K562 (cell line): ENCODE measurements at regions not wholly inside any gene's neighbourhood (a gene's known extent, or its start where the extent isn't known, plus 50 kb on each side); places are given as distances from the start of the nearest gene placed in this dataset.

Source experiments
- ATAC-seq: fragments of 200-7000 bp; cut with Tn5 transposase; 3 replicates; pipeline ENCODE4 v1.9.1; 2020; ENCODE audit warnings: moderate library complexity
- BruUV-seq: library from RNA; stranded (reverse); fragments of 400-500 nt; replicated peaks from 2 replicates; lab custom pipeline; 2021; lab: Mats Ljungman, UMichigan
- CTCF ChIA-PET: fragments of 300-600 bp; formaldehyde crosslinking; extraction: SDS; loops from one replicate; lab custom pipeline; 2021; ENCODE audit warnings: low intra/inter-chr PET ratio; lab: Yijun Ruan, JAX
- POLR2A ChIA-PET: fragments of 300-600, 350-650 bp; sonication (Branson Sonifier 250); formaldehyde crosslinking; extraction: SDS; loops from one replicate; lab custom pipeline; 2021; ENCODE audit warnings: antibody characterized with exemption, inconsistent platforms; lab: Yijun Ruan, JAX
- DNase-seq, 4 experiments: peaks; one replicate each; pipeline versions ENCODE4 v3.0.0 to v3.0.0-alpha.2; 2011 to 2018; ENCODE audit warnings: low spot score in 3 of 4, mixed read lengths in 3 of 4; ENCODE audit errors: extremely low read depth in 1 of 4
- FAIRE-seq: peaks from 2 replicates; lab custom pipeline; 2011; peaks lifted over from hg19 to GRCh38; lab: Jason Lieb, UNC
- H2AFZ ChIP-seq: 2 replicates; pipeline ENCODE4 v1.6.0; 2011; ENCODE audit warnings: low read depth, low read length, control low read depth, inconsistent platforms
- H3K27ac ChIP-seq: fragments of 200-600 bp; 3 replicates; pipeline ENCODE4 v1.8.0; 2011; ENCODE audit warnings: low read depth, mild to moderate bottlenecking, control low read depth, inconsistent platforms, low read length, moderate library complexity, mixed read lengths; ENCODE audit errors: extremely low read depth
- H3K27me3 ChIP-seq, 2 experiments: fragments of 300-600 bp in 1 of 2; 2 replicates in 1 of 2; 3 replicates in 1 of 2; pipeline versions ENCODE4 v1.6.0 to v1.8.0; 2011; ENCODE audit warnings: inconsistent platforms in 2 of 2, low read length in 2 of 2, mild to moderate bottlenecking in 1 of 2, mixed read lengths in 1 of 2, moderate library complexity in 1 of 2; ENCODE audit not compliant: control insufficient read depth in 2 of 2, insufficient read depth in 2 of 2
- H3K36me3 ChIP-seq: fragments of 300-600 bp; 3 replicates; pipeline ENCODE4 v1.8.0; 2011; ENCODE audit warnings: mild to moderate bottlenecking, low read length, inconsistent platforms; ENCODE audit not compliant: control insufficient read depth, insufficient read depth
- H3K4me1 ChIP-seq, 2 experiments: fragments of 200-600 bp in 1 of 2; replicated peaks in 1 of 2; 2 replicates in 1 of 2; 3 replicates in 1 of 2; pipeline versions ENCODE4 v1.5.1 to v1.8.0; 2011; ENCODE audit warnings: inconsistent platforms in 2 of 2, low read length in 2 of 2, mild to moderate bottlenecking in 1 of 2, mixed read lengths in 1 of 2, moderate library complexity in 1 of 2; ENCODE audit not compliant: control insufficient read depth in 2 of 2, insufficient read depth in 2 of 2
- H3K4me2 ChIP-seq: 2 replicates; pipeline ENCODE4 v1.6.1; 2011; ENCODE audit warnings: low read length, control low read depth, inconsistent platforms, mixed read lengths; ENCODE audit not compliant: insufficient read depth
- H3K4me3 ChIP-seq: fragments of 200-600 bp; sonication (generic), shearing (Covaris generic); 2 replicates; pipeline ENCODE4 v1.5.1; 2016; ENCODE audit warnings: control low read depth, inconsistent platforms
- H3K79me2 ChIP-seq: fragments of 200-600 bp; 3 replicates; pipeline ENCODE4 v1.8.0; 2011; ENCODE audit warnings: low read length, inconsistent platforms; ENCODE audit not compliant: control insufficient read depth, insufficient read depth
- H3K9ac ChIP-seq, 2 experiments: 2 replicates each; pipeline versions ENCODE4 v1.6.0 to v1.6.1; 2011; ENCODE audit warnings: low read depth in 2 of 2, low read length in 2 of 2, control low read depth in 1 of 2, inconsistent platforms in 1 of 2, mild to moderate bottlenecking in 1 of 2, mixed read lengths in 1 of 2; ENCODE audit not compliant: insufficient read depth in 1 of 2
- H3K9me1 ChIP-seq: one replicate; pipeline ENCODE4 v1.6.0; 2011; ENCODE audit warnings: inconsistent platforms, mild to moderate bottlenecking, low read length, moderate library complexity; ENCODE audit not compliant: control insufficient read depth, insufficient read depth
- H3K9me3 ChIP-seq: replicated peaks from 2 replicates; pipeline ENCODE4 v1.5.1; 2011; ENCODE audit warnings: low read depth, low read length, inconsistent platforms; ENCODE audit not compliant: control insufficient read depth, insufficient read depth
- H4K20me1 ChIP-seq: replicated peaks from 2 replicates; pipeline ENCODE4 v1.6.1; 2011; ENCODE audit warnings: low read length, inconsistent platforms, mixed read lengths; ENCODE audit not compliant: control insufficient read depth, insufficient read depth
- MAFF ChIP-seq: IDR thresholded peaks from 2 replicates; pipeline ENCODE4 v1.6.1; 2012; ENCODE audit warnings: low read length, improper control_type of control experiment
- SMARCA4 ChIP-seq: fragments of 450-650 bp; IDR thresholded peaks from 2 replicates; pipeline ENCODE4 v1.6.1; 2016
- XRCC4 ChIP-seq: IDR thresholded peaks from one replicate; pipeline ENCODE4 v1.6.1; 2011; ENCODE audit not compliant: insufficient read depth, insufficient read length; ENCODE audit errors: extremely low read depth
- ZNF121 ChIP-seq: sonication (generic); formaldehyde crosslinking; conservative IDR thresholded peaks from 2 replicates; pipeline ENCODE4 v1.8.0; 2022; ENCODE audit warnings: missing genetic modification reagents
- ZNF175 ChIP-seq: fragments of 200-800 bp; sonication (Bioruptor generic); IDR thresholded peaks from 2 replicates; pipeline ENCODE4 v1.6.1; 2016; ENCODE audit warnings: low read depth, mild to moderate bottlenecking, missing genetic modification characterization, missing compliant biosample characterization
- ZNF512 ChIP-seq: IDR thresholded peaks from 2 replicates; pipeline ENCODE4 v1.6.1; 2016; ENCODE audit warnings: missing genetic modification characterization, missing compliant biosample characterization
- ZSCAN29 ChIP-seq: fragments of 450-650 bp; IDR thresholded peaks from 2 replicates; pipeline ENCODE4 v1.6.1; 2017
- WGBS: fragments of 100-300 bp; shearing (Covaris generic); methylation state at CpG from one replicate; pipeline ENCODE4 v1.1.6; 2016; ENCODE audit warnings: low coverage, mixed read lengths; ENCODE audit not compliant: insufficient coverage; ENCODE audit errors: missing lambda C conversion rate; 5-methylcytosine and 5-hydroxymethylcytosine counted together
- in situ Hi-C: fragments of 300-500 bp; cut with MboI; formaldehyde crosslinking; loops from 4 replicates; pipeline ENCODE4 v1.15.0; 2018; ENCODE audit warnings: inconsistent platforms, mixed read lengths
- intact Hi-C: fragments of 100-400 bp; cut with micrococcal nuclease; formaldehyde crosslinking; loops from 2 replicates; pipeline ENCODE4 v1.14.2; 2022
- TF ChIP-seq, protein P1 (sequence below), 2 experiments: IDR thresholded peaks in 1 of 2; conservative IDR thresholded peaks in 1 of 2; 2 replicates each; pipeline ENCODE4 v1.6.1; 2016; ENCODE audit warnings: low read depth in 2 of 2, mild to moderate bottlenecking in 1 of 2, missing compliant biosample characterization in 1 of 2, missing genetic modification characterization in 1 of 2, moderate library complexity in 1 of 2
- TF ChIP-seq, protein P2 (sequence below): sonication (generic); IDR thresholded peaks from 2 replicates; pipeline ENCODE4 v1.6.1; 2016
- TF ChIP-seq, protein P3 (sequence below): sonication (generic); formaldehyde crosslinking; IDR thresholded peaks from 2 replicates; pipeline ENCODE4 v1.8.0; 2022; ENCODE audit warnings: mild to moderate bottlenecking, missing genetic modification reagents

GRCh38 chr2:226052772-226053416, 653.4 kb downstream of the NYAP2 start:
- ChIA-PET POLR2A (no interaction called here), CTCF (no interaction called here)
- 3% methylated on average over 6 of the region's 6 CpGs for WGBS
- Histone ChIP-seq H2AFZ (no peak overlapping the region), H3K9me3 (no peaks in the 10 kb centered on the region), H3K4me3 (no peak overlapping the region), H3K9me1 (no peaks in the 10 kb centered on the region), H3K4me2 (no peak overlapping the region), H3K9ac (no peak overlapping the region), H3K79me2 (no peaks in the 10 kb centered on the region), H4K20me1 (no peaks in the 10 kb centered on the region), H3K36me3 (no peaks in the 10 kb centered on the region), H3K27me3 (no peaks in the 10 kb centered on the region), H3K27ac (no peak overlapping the region), H3K4me1 (no peaks in the 10 kb centered on the region)
- in situ Hi-C loops = no loop called here
- intact Hi-C loops = no loop called here
- TF ChIP-seq ZNF175 (CRISPR knock-in tag) = no peak
- no peak for TF ChIP-seq ZSCAN29
- peak; percentile 4; the same call in 1 of the 2 replicates for TF ChIP-seq MAFF
- no TSS peak for BruUV-seq
- ATAC-seq (no peak), FAIRE-seq (no peak), DNase-seq (no peak)

GRCh38 chr2:226050822-226051221, 651.3 kb downstream of the NYAP2 start:
- ChIA-PET POLR2A (no interaction called here), CTCF (no interaction called here)
- Histone ChIP-seq H2AFZ (no peak overlapping the region), H3K36me3 (no peaks in the 10 kb centered on the region), H3K27ac (no peak overlapping the region), H4K20me1 (no peaks in the 10 kb centered on the region), H3K4me1 (no peaks in the 10 kb centered on the region), H3K9ac (no peak overlapping the region), H3K9me3 (no peaks in the 10 kb centered on the region), H3K4me2 (no peak overlapping the region), H3K4me3 (no peak overlapping the region), H3K27me3 (no peaks in the 10 kb centered on the region), H3K79me2 (no peaks in the 10 kb centered on the region), H3K9me1 (no peaks in the 10 kb centered on the region)
- in situ Hi-C loops (no loop called here), intact Hi-C loops (no loop called here)
- ATAC-seq (no peak), FAIRE-seq (no peak), DNase-seq (no peak)
- no TSS peak for BruUV-seq
- 0% methylated on average over 3 of the region's 5 CpGs for WGBS
- TF ChIP-seq, protein P1, sequence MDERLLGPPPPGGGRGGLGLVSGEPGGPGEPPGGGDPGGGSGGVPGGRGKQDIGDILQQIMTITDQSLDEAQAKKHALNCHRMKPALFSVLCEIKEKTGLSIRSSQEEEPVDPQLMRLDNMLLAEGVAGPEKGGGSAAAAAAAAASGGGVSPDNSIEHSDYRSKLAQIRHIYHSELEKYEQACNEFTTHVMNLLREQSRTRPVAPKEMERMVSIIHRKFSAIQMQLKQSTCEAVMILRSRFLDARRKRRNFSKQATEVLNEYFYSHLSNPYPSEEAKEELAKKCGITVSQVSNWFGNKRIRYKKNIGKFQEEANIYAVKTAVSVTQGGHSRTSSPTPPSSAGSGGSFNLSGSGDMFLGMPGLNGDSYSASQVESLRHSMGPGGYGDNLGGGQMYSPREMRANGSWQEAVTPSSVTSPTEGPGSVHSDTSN (CRISPR knock-in tag; IDR thresholded peaks at IDR 0.05; ENCODE audit: low read depth) = no peak
- TF ChIP-seq, protein P1 (tag; conservative IDR thresholded peaks at IDR 0.05; ENCODE audit: low read depth) = no peak
- TF ChIP-seq SMARCA4 = no peak
- TF ChIP-seq, protein P2, sequence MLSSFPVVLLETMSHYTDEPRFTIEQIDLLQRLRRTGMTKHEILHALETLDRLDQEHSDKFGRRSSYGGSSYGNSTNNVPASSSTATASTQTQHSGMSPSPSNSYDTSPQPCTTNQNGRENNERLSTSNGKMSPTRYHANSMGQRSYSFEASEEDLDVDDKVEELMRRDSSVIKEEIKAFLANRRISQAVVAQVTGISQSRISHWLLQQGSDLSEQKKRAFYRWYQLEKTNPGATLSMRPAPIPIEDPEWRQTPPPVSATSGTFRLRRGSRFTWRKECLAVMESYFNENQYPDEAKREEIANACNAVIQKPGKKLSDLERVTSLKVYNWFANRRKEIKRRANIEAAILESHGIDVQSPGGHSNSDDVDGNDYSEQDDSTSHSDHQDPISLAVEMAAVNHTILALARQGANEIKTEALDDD = no peak
- no peak for TF ChIP-seq XRCC4
- TF ChIP-seq, protein P3, sequence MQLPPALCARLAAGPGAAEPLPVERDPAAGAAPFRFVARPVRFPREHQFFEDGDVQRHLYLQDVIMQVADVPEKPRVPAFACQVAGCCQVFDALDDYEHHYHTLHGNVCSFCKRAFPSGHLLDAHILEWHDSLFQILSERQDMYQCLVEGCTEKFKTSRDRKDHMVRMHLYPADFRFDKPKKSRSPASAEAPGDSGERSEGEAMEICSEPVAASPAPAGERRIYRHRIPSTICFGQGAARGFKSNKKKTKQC = no peak
- TF ChIP-seq ZNF512 = no peak
- no peak for TF ChIP-seq ZNF121 (CRISPR knock-in tag)
